Islet of Langerhans (tissue), 1 donor: ENCODE measurements at regions not wholly inside any gene's neighbourhood (a gene's known extent, or its start where the extent isn't known, plus 50 kb on each side); places are given as distances from the start of the nearest gene placed in this dataset.

Source experiments
- FAIRE-seq: peaks from one replicate; lab custom pipeline; 2011; peaks lifted over from hg19 to GRCh38; lab: Jason Lieb, UNC

GRCh38 chr6:56713254-56713672, 70.6 kb upstream of the DST start:
- FAIRE-seq: no peak

GRCh38 chr6:56710967-56711366, 68.3 kb upstream of the DST start:
- FAIRE-seq: peak; percentile 41

GRCh38 chr6:56709650-56710049, 67.0 kb upstream of the DST start:
- FAIRE-seq: no peak

- peak; percentile 98 for FAIRE-seq
These were observed 66.3 kb upstream of the DST start for GRCh38 chr6:56708810-56709597.

GRCh38 chr6:56706981-56707726, 64.5 kb upstream of the DST start:
- FAIRE-seq: no peak

- peak; percentile 98 for FAIRE-seq
These were observed 56.5 kb upstream of the DST start for GRCh38 chr6:56699066-56699654.

- FAIRE-seq: peak; percentile 62
These were observed 53.0 kb upstream of the DST start for GRCh38 chr6:56695702-56696101.

- FAIRE-seq: peak; percentile 94
These were observed 51.3 kb upstream of the DST start for GRCh38 chr6:56694002-56694401.

- FAIRE-seq: peak; percentile 97
These were observed 50.5 kb upstream of the DST start for GRCh38 chr6:56693246-56693607.

- FAIRE-seq: no peak
These were observed 50.0 kb upstream of the DST start for GRCh38 chr6:56692523-56693245.
